ENCODE measurements at regions not wholly inside any gene's neighbourhood (a gene's known extent, or its start where the extent isn't known, plus 50 kb on each side); places are given as distances from the start of the nearest gene placed in this dataset.

GRCh38 chr4:151522866-151523519 lies 114.0 kb downstream of the FHIP1A start:
- TF ChIP-seq NFYB (IDR thresholded peaks at IDR 0.05; ENCODE audit: extremely low read depth, insufficient read length): no peak
- no peak for TF ChIP-seq ATF2 (CRISPR knock-in tag; IDR thresholded peaks at IDR 0.05)
- TF ChIP-seq, protein P1, sequence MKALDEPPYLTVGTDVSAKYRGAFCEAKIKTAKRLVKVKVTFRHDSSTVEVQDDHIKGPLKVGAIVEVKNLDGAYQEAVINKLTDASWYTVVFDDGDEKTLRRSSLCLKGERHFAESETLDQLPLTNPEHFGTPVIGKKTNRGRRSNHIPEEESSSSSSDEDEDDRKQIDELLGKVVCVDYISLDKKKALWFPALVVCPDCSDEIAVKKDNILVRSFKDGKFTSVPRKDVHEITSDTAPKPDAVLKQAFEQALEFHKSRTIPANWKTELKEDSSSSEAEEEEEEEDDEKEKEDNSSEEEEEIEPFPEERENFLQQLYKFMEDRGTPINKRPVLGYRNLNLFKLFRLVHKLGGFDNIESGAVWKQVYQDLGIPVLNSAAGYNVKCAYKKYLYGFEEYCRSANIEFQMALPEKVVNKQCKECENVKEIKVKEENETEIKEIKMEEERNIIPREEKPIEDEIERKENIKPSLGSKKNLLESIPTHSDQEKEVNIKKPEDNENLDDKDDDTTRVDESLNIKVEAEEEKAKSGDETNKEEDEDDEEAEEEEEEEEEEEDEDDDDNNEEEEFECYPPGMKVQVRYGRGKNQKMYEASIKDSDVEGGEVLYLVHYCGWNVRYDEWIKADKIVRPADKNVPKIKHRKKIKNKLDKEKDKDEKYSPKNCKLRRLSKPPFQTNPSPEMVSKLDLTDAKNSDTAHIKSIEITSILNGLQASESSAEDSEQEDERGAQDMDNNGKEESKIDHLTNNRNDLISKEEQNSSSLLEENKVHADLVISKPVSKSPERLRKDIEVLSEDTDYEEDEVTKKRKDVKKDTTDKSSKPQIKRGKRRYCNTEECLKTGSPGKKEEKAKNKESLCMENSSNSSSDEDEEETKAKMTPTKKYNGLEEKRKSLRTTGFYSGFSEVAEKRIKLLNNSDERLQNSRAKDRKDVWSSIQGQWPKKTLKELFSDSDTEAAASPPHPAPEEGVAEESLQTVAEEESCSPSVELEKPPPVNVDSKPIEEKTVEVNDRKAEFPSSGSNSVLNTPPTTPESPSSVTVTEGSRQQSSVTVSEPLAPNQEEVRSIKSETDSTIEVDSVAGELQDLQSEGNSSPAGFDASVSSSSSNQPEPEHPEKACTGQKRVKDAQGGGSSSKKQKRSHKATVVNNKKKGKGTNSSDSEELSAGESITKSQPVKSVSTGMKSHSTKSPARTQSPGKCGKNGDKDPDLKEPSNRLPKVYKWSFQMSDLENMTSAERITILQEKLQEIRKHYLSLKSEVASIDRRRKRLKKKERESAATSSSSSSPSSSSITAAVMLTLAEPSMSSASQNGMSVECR (CRISPR knock-in tag; IDR thresholded peaks at IDR 0.05): no peak
- TF ChIP-seq TAF15 (IDR thresholded peaks at IDR 0.05; ENCODE audit: low read depth, low read length): no peak
- TF ChIP-seq POLR2A (conservative IDR thresholded peaks at IDR 0.05): no peak
- TF ChIP-seq SMARCA4 (IDR thresholded peaks at IDR 0.05): no peak
- TF ChIP-seq, protein P2, sequence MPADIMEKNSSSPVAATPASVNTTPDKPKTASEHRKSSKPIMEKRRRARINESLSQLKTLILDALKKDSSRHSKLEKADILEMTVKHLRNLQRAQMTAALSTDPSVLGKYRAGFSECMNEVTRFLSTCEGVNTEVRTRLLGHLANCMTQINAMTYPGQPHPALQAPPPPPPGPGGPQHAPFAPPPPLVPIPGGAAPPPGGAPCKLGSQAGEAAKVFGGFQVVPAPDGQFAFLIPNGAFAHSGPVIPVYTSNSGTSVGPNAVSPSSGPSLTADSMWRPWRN (IDR thresholded peaks at IDR 0.05; ENCODE audit: low read depth): no peak
- TF ChIP-seq USF2 (CRISPR knock-in tag; IDR thresholded peaks at IDR 0.05): no peak
- TF ChIP-seq CREM (IDR thresholded peaks at IDR 0.05; ENCODE audit: low read depth): no peak
- TF ChIP-seq ATF6 (CRISPR knock-in tag; IDR thresholded peaks at IDR 0.05): no peak
